Testis (tissue), 2 donors: ENCODE measurements at regions not wholly inside any gene's neighbourhood (a gene's known extent, or its start where the extent isn't known, plus 50 kb on each side); places are given as distances from the start of the nearest gene placed in this dataset.

Source experiments
- DNase-seq: peaks from one replicate; pipeline ENCODE4 v3.0.0-alpha.2; 2019
- H3K27ac ChIP-seq, 2 donors: fragments of 200-600 bp; sonication (generic); one replicate each; pipeline ENCODE4 v1.5.1; 2019
- H3K27me3 ChIP-seq: fragments of 200-600 bp; sonication (generic); one replicate; pipeline ENCODE4 v1.5.1; 2019
- H3K36me3 ChIP-seq: fragments of 200-600 bp; sonication (generic); one replicate; pipeline ENCODE4 v1.5.1; 2017; ENCODE audit warnings: low read depth; ENCODE audit errors: missing control alignments
- H3K4me1 ChIP-seq: fragments of 200-600 bp; sonication (generic); one replicate; pipeline ENCODE4 v1.5.1; 2019
- H3K4me3 ChIP-seq, 2 donors: fragments of 200-600 bp; sonication (generic); one replicate each; pipeline ENCODE4 v1.5.1; 2017 to 2019
- H3K9me3 ChIP-seq: fragments of 200-600 bp; sonication (generic); one replicate; pipeline ENCODE4 v1.5.1; 2017
- POLR2A ChIP-seq: fragments of 450-650 bp; IDR thresholded peaks from one replicate; pipeline ENCODE4 v1.6.1; 2017; ENCODE audit warnings: antibody characterized with exemption, mild to moderate bottlenecking, moderate library complexity
- WGBS, 2 donors: methylation state at CpG; one replicate each; pipeline ENCODE4 v1.1.5; 2018; 5-methylcytosine and 5-hydroxymethylcytosine counted together
- intact Hi-C: fragments of 100-400 bp; cut with DNase I; formaldehyde crosslinking; loops from one replicate; pipeline ENCODE4 v1.15.1; 2023; ENCODE audit warnings: low total_unique reads
- TF ChIP-seq, protein P1 (sequence below), 3 experiments: fragments of 450-650 bp in 2 of 3; fragments of 200-600 bp in 1 of 3; sonication (generic) in 1 of 3; IDR thresholded peaks; one replicate each; pipeline ENCODE4 v1.5.1; 2016 to 2019; ENCODE audit warnings: antibody characterized with exemption in 3 of 3, mild to moderate bottlenecking in 2 of 3, moderate library complexity in 1 of 3

DNA sequence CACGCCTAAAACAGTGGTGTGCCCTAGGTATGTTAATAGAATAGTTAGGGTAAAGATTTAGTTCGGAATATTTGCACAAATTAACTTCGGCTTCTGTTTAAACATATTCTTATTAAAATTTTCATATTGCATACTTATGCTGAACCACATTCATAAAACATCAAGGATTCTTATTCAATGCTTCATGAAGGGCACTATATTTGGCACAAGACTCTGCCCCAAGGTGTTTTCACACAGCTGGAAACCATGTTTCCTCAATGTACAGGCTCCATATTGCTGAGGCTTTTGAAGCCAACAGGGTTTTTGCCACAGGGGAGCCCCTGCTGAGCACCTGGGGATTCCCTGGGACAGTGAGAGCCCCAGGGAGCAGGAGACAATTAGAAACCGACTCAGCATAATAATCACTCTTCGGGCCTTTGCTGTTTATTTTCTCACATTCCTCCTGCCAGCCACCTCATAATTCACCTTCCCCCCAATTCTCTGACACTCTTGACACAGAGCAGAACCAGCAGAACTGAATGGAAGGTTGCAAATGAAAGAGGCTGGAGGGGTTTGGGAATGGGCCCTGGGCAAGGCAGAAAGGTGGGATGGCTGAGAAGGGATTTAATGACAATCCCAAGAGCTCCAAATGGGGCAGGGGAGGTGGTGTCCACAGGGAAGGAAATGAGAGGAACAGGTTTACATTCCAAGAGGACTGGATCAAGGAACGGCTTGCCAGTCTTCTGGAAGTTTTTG lies 72.3 kb upstream of the POMP start:
- Histone ChIP-seq H3K4me3 (no peak overlapping the region), H3K27me3 (no peaks in the 10 kb centered on the region), H3K9me3 (no peaks in the 10 kb centered on the region), H3K27ac (no peak overlapping the region), H3K4me1 (peaks cover 6% of the 10 kb centered on the region), H3K36me3 (no peaks in the 10 kb centered on the region)
- TF ChIP-seq POLR2A, result no peak
- TF ChIP-seq, protein P1, sequence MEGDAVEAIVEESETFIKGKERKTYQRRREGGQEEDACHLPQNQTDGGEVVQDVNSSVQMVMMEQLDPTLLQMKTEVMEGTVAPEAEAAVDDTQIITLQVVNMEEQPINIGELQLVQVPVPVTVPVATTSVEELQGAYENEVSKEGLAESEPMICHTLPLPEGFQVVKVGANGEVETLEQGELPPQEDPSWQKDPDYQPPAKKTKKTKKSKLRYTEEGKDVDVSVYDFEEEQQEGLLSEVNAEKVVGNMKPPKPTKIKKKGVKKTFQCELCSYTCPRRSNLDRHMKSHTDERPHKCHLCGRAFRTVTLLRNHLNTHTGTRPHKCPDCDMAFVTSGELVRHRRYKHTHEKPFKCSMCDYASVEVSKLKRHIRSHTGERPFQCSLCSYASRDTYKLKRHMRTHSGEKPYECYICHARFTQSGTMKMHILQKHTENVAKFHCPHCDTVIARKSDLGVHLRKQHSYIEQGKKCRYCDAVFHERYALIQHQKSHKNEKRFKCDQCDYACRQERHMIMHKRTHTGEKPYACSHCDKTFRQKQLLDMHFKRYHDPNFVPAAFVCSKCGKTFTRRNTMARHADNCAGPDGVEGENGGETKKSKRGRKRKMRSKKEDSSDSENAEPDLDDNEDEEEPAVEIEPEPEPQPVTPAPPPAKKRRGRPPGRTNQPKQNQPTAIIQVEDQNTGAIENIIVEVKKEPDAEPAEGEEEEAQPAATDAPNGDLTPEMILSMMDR (IDR thresholded peaks at IDR 0.05), result no peak
- 75 to 85% methylated on average over 6 of the region's 6 CpGs for WGBS, 2 donors
- DNase-seq, result no peak
- intact Hi-C loops, result no loop called here

DNA sequence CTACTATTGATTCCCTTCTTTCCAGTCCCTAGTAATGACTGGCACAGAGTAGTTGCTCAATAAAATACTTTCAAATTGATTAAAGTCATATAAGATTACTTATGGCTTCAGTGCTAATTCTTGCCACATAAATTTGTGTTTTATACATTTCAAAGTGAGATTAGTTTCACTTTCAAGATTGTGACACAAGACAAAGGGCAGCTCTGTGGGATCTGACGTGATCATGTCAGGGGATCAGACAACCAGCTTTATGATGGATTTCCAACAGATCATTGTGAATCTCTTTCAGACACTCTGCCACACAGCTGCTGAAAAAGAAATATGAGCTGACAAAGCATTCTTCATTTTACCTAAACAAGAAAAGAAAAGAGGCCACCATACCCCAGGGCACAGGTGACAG lies 73.4 kb upstream of the POMP start:
- DNase-seq, result no peak
- no peak overlapping the region for H3K4me3 ChIP-seq
- 93 to 95% methylated on average over 1 of the region's 1 CpG for WGBS, 2 donors
- TF ChIP-seq POLR2A, result no peak
- TF ChIP-seq, protein P1 (IDR thresholded peaks at IDR 0.05), result no peak
- no peaks in the 10 kb centered on the region for H3K9me3 ChIP-seq
- H3K27ac ChIP-seq, result no peak overlapping the region
- H3K36me3 ChIP-seq, result no peaks in the 10 kb centered on the region
- peaks cover 6% of the 10 kb centered on the region for H3K4me1 ChIP-seq
- intact Hi-C loops, result no loop called here
- H3K27me3 ChIP-seq, result no peaks in the 10 kb centered on the region

DNA sequence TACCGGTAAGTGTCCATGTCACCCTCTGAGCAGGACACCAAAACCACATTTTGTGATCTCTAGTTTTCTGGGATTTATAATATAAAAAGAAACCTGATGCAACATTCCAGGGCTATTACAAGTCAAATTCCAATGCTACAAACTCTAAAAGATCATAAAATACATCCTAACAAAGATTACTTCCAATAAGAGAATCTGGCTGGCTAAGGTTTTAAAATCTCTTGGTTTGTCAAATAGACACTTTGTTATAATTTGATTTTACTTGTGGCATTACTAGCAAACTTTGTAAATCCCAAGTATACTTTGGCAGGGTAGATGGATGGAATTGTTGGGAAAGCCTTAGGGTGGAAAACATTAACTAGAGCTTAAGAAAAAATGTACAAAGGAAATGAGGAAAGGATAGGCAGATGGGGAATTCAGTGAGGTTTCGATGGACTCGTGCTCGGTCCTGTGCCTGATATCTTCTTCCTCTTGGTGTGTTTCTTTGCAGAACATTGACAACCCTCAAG lies 74.0 kb upstream of the POMP start:
- intact Hi-C loops, result no loop called here
- TF ChIP-seq, protein P1 (IDR thresholded peaks at IDR 0.05), result no peak
- no peak for TF ChIP-seq POLR2A
- Histone ChIP-seq H3K4me3 (no peak overlapping the region), H3K36me3 (no peaks in the 10 kb centered on the region), H3K27me3 (no peaks in the 10 kb centered on the region), H3K4me1 (peaks cover 6% of the 10 kb centered on the region), H3K27ac (no peak overlapping the region), H3K9me3 (no peaks in the 10 kb centered on the region)
- 73 to 76% methylated on average over 4 of the region's 4 CpGs for WGBS, 2 donors
- no peak for DNase-seq

DNA sequence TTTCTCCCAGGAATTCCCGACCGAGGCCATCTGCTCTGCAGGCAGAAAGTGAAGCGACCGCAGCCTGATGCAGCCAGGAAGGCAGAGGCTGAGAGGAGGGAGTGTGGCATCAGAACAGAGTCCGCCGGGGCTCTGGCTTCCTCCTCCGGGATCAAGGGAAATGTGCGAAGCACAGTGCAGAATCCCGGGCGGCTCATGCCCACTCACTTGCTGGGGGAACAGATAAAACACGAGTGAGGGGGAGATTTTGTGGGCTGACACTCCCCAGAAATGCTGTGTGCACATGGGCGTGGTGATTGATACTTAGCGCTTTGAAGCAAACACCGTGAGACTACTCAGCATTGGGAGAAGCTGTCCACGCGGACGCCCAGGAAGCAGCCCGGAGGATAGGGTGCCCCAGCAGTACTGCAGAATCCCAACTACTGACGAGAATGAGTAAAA lies 75.3 kb upstream of the POMP start:
- Histone ChIP-seq H3K4me3 (peak overlapping the region in 1 of 2 donors; percentile 9), H3K27me3 (no peaks in the 10 kb centered on the region), H3K4me1 (peaks cover 6% of the 10 kb centered on the region), H3K9me3 (no peaks in the 10 kb centered on the region), H3K27ac (no peak overlapping the region), H3K36me3 (no peaks in the 10 kb centered on the region)
- intact Hi-C loops, result no loop called here
- peak; percentile 20 for DNase-seq
- no peak for TF ChIP-seq POLR2A
- TF ChIP-seq, protein P1 (IDR thresholded peaks at IDR 0.05), result no peak
- WGBS, 2 donors, result 29 to 32% methylated on average over 19 of the region's 19 CpGs

DNA sequence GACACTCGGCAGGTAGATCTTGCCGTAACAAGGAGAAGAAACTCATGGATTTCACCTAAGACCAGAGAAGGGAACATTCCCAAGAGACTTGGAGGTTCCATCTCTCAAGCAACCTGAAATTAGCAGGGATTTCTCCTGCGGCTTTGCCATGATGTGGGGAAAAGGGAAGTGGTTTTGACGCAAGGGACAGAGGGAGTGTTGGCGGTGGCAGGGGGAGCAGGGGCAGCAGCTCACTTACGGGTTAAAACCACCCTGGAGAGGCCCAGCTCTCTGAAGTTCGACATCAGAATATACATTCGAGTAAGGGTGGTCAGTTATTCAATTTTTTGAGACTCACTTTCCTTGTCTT lies 76.1 kb upstream of the POMP start:
- Histone ChIP-seq H3K27ac (no peak overlapping the region), H3K36me3 (no peaks in the 10 kb centered on the region), H3K27me3 (no peaks in the 10 kb centered on the region), H3K9me3 (no peaks in the 10 kb centered on the region), H3K4me1 (no peaks in the 10 kb centered on the region), H3K4me3 (no peak overlapping the region)
- no peak for DNase-seq
- intact Hi-C loops, result no loop called here
- WGBS, 2 donors, result 84 to 89% methylated on average over 8 of the region's 8 CpGs
- TF ChIP-seq POLR2A, result no peak
- TF ChIP-seq, protein P1 (IDR thresholded peaks at IDR 0.05), result no peak
